ENCODE measurements at regions not wholly inside any gene's neighbourhood (a gene's known extent, or its start where the extent isn't known, plus 50 kb on each side); places are given as distances from the start of the nearest gene placed in this dataset.

DNA sequence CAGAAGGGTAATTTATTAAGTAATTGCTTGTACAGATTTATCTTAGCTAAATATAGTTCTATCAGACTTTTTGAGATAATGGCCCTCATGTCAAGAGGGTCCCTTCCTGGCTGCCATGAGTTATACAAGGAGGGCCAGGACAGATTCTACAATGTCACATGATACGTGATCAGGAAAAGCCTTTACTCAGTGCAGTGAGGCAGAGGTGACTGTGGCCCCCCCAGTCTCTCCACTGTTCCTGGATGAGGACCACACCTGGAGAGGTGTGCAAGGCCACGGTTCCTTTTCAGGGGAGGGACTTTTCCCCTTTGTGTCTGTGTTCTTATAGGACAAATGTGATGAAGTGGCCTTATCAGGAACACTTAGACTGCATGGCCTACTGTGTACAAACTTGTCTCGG lies 54.3 kb upstream of the LRCH1 start:
- TF ChIP-seq POLR2AphosphoS5 (IDR thresholded peaks at IDR 0.05) (no peak), POLR2A (IDR thresholded peaks at IDR 0.05) (no peak)
- TF ChIP-seq, protein P1, sequence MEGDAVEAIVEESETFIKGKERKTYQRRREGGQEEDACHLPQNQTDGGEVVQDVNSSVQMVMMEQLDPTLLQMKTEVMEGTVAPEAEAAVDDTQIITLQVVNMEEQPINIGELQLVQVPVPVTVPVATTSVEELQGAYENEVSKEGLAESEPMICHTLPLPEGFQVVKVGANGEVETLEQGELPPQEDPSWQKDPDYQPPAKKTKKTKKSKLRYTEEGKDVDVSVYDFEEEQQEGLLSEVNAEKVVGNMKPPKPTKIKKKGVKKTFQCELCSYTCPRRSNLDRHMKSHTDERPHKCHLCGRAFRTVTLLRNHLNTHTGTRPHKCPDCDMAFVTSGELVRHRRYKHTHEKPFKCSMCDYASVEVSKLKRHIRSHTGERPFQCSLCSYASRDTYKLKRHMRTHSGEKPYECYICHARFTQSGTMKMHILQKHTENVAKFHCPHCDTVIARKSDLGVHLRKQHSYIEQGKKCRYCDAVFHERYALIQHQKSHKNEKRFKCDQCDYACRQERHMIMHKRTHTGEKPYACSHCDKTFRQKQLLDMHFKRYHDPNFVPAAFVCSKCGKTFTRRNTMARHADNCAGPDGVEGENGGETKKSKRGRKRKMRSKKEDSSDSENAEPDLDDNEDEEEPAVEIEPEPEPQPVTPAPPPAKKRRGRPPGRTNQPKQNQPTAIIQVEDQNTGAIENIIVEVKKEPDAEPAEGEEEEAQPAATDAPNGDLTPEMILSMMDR (IDR thresholded peaks at IDR 0.05), result no peak
- Histone ChIP-seq H3K27ac (no peak overlapping the region), H3K27me3 (no peaks in the 10 kb centered on the region), H3K4me1 (no peaks in the 10 kb centered on the region), H3K9me3 (no peaks in the 10 kb centered on the region), H3K36me3 (no peaks in the 10 kb centered on the region), H3K4me3 (no peak overlapping the region)
- no peak for DNase-seq (ENCODE audit: low spot score in 2 of 2)
- intact Hi-C loops (cut with DNase I; ENCODE audit: low total_unique reads), result no loop called here

DNA sequence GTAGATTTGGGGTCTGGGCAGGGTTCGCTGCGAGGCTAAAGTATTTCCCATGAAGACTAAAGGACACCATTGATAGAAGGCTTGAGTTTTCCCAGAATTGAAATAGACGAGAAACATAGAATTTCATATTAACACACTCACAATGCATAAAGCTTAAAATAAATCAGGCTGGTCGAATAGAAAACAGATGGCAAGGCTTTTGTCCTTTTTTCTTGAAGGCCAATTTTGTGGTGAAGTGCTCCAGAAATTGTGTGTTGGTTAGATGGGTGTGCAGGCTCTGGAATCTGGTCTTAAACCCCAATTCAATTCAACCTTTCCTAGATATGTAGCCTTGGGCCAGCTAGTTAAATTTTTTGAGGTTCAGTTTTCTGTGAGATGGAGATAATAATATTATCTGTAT lies 56.9 kb upstream of the LRCH1 start:
- DNase-seq (ENCODE audit: low spot score in 2 of 2), result no peak
- Histone ChIP-seq H3K4me3 (peak overlapping the region in 1 of 3 donors; percentile 17), H3K27me3 (no peaks in the 10 kb centered on the region), H3K4me1 (no peaks in the 10 kb centered on the region), H3K36me3 (no peaks in the 10 kb centered on the region), H3K9me3 (no peaks in the 10 kb centered on the region), H3K27ac (peak overlapping the region in 1 of 2 donors; percentile 38)
- no peak for TF ChIP-seq POLR2AphosphoS5 (IDR thresholded peaks at IDR 0.05)
- TF ChIP-seq POLR2A (IDR thresholded peaks at IDR 0.05), result no peak
- TF ChIP-seq, protein P1 (IDR thresholded peaks at IDR 0.05), result no peak
- intact Hi-C loops (cut with DNase I; ENCODE audit: low total_unique reads), result no loop called here

DNA sequence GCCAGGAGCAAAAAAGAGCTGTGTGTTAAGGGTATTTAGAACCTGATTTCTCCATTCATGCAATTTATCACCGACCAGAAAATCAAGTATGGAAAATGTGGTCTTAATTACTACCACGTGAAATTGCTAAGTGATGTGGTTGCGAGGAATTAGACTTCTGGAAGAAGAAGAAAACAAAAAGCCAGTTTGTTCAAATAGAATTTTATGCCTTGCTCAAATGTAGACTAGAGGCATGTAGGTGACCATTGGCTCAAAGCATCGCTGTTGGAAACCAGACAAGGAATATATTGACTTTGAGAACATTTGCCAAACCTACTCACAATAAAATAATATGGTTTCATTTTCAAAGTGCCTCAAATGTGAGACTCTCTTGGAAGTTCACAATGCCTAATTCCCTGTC lies 57.3 kb upstream of the LRCH1 start:
- no peaks in the 10 kb centered on the region for H3K9me3 ChIP-seq
- H3K36me3 ChIP-seq, result no peaks in the 10 kb centered on the region
- intact Hi-C loops (cut with DNase I; ENCODE audit: low total_unique reads), result no loop called here
- DNase-seq (ENCODE audit: low spot score in 2 of 2), result no peak
- H3K27ac ChIP-seq, result peak overlapping the region; percentile 38 to 40
- TF ChIP-seq POLR2AphosphoS5 (IDR thresholded peaks at IDR 0.05) (no peak), POLR2A (IDR thresholded peaks at IDR 0.05) (no peak)
- TF ChIP-seq, protein P1 (IDR thresholded peaks at IDR 0.05), result no peak
- H3K4me3 ChIP-seq, result peak overlapping the region in 1 of 3 donors; percentile 17
- H3K4me1 ChIP-seq, result no peaks in the 10 kb centered on the region
- no peaks in the 10 kb centered on the region for H3K27me3 ChIP-seq

DNA sequence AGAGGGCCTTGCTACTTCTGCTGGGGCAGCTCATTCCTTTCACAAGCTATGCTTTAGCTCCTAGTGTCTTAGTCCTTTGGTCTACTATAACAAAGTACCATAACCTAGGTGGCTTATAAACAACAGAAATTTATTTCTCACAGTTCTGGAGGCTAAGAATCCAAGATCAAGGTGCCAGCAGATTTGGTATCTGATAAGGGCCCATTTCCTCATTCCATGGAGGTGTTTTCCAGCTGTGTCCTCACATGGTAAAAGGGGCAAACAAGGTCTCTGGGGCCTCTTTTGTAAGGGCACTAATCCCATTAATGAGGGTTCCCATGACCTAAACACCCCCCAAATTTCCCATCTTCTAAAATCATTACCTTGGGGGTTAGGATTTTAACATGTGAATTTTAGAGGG lies 57.9 kb upstream of the LRCH1 start:
- TF ChIP-seq POLR2A (IDR thresholded peaks at IDR 0.05) (no peak), POLR2AphosphoS5 (IDR thresholded peaks at IDR 0.05) (no peak)
- TF ChIP-seq, protein P1 (IDR thresholded peaks at IDR 0.05), result no peak
- Histone ChIP-seq H3K36me3 (no peaks in the 10 kb centered on the region), H3K4me3 (no peak overlapping the region), H3K4me1 (no peaks in the 10 kb centered on the region), H3K27ac (peak overlapping the region; percentile 38 to 40), H3K9me3 (no peaks in the 10 kb centered on the region), H3K27me3 (no peaks in the 10 kb centered on the region)
- no peak for DNase-seq (ENCODE audit: low spot score in 2 of 2)
- intact Hi-C loops (cut with DNase I; ENCODE audit: low total_unique reads), result no loop called here

DNA sequence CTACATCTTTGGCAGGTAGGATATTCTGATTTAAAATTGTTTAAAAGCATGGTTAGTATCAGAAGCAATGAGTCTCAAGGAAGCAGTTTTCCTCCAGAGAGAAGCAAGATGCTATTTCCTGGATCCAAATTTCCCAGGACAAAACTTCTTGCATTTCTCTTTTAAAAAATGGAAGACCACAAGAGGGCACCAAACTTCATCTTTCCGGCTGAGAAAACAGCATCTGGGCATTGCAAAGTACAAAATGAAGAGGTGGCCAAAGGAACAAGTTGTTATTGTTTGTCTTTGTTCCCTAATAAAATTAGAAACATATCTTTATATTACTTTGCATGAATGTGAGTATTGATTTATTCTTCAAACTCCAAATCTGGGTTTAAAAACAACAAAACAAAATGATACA lies 60.0 kb upstream of the LRCH1 start:
- Histone ChIP-seq H3K27me3 (no peaks in the 10 kb centered on the region), H3K27ac (no peak overlapping the region), H3K4me1 (no peaks in the 10 kb centered on the region), H3K4me3 (no peak overlapping the region), H3K36me3 (no peaks in the 10 kb centered on the region), H3K9me3 (no peaks in the 10 kb centered on the region)
- TF ChIP-seq, protein P1 (IDR thresholded peaks at IDR 0.05), result peak; percentile 37 to 58 (median 57)
- no peak for TF ChIP-seq POLR2AphosphoS5 (IDR thresholded peaks at IDR 0.05)
- intact Hi-C loops (cut with DNase I; ENCODE audit: low total_unique reads), result no loop called here
- no peak for DNase-seq (ENCODE audit: low spot score in 2 of 2)

All from breast epithelium (tissue), 4 donors.